H1 (cell line): ENCODE measurements at regions not wholly inside any gene's neighbourhood (a gene's known extent, or its start where the extent isn't known, plus 50 kb on each side); places are given as distances from the start of the nearest gene placed in this dataset.

Source experiments
- POLR2A ChIP-seq, 2 experiments: IDR thresholded peaks; 1 replicate in 1 of 2; 2 replicates in 1 of 2; pipeline ENCODE4 v1.6.1; 2011; ENCODE audit warnings: low read depth in 2 of 2, low read length in 2 of 2, mild to moderate bottlenecking in 2 of 2; ENCODE audit errors: control extremely low read depth in 1 of 2
- RAD21 ChIP-seq, 2 experiments: IDR thresholded peaks in 1 of 2; conservative IDR thresholded peaks in 1 of 2; 2 replicates each; pipeline ENCODE4 v1.6.1; 2011; ENCODE audit warnings: low read depth in 2 of 2, low read length in 2 of 2, improper control_type of control experiment in 1 of 2, inconsistent platforms in 1 of 2, mild to moderate bottlenecking in 1 of 2, moderate library complexity in 1 of 2
- SP4 ChIP-seq: IDR thresholded peaks from 2 replicates; pipeline ENCODE4 v1.6.1; 2012; ENCODE audit warnings: low read length, inconsistent platforms
- TAF1 ChIP-seq: IDR thresholded peaks from 2 replicates; pipeline ENCODE4 v1.6.1; 2011; ENCODE audit warnings: mild to moderate bottlenecking, low read depth, low read length

DNA sequence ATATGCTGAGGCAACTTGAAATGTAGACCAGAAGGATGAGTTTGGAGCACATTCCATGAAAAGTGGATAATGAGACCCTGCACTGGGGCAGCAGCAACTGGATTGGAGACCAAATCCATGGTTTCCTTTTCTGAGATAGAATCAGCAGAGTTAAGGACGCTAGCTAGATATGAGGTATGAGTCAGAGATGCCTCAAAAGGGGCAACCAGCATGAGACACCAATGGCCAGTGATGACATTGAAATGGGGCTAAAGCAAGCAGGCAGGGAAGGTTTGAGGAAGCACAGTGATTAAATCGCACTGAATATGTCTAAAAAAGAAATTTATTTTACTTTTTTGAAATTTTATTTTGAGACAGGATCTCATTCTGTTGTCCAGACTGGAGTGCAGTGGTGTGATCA, 802.4 kb downstream of the TFAP2A start:
- no peak for TF ChIP-seq RAD21 (IDR thresholded peaks at IDR 0.05 in 1 of 2, conservative IDR thresholded peaks at IDR 0.05 in 1 of 2; ENCODE audit: low read depth in 2 of 2, low read length in 2 of 2)
- TF ChIP-seq SP4: no peak
- TF ChIP-seq TAF1: no peak
- TF ChIP-seq POLR2A (IDR thresholded peaks at IDR 0.05; ENCODE audit: control extremely low read depth in 1 of 2, low read depth in 2 of 2, low read length in 2 of 2): no peak
